Dendritic cell treated with granulocyte-macrophage colony-stimulating factor and Interleukin-4, amounts not matched to agents 40 ng/mL and 50 ng/mL, for 4 days (primary cell): ENCODE measurements at regions not wholly inside any gene's neighbourhood (a gene's known extent, or its start where the extent isn't known, plus 50 kb on each side); places are given as distances from the start of the nearest gene placed in this dataset.

Source experiments
- H3K27ac Mint-ChIP-seq: one replicate; pipeline ENCODE4 v1.8.0; 2022; ENCODE audit warnings: mild to moderate bottlenecking, mixed read lengths
- H3K27me3 Mint-ChIP-seq: one replicate; pipeline ENCODE4 v1.8.0; 2022; ENCODE audit warnings: mild to moderate bottlenecking, mixed read lengths
- H3K36me3 Mint-ChIP-seq: one replicate; pipeline ENCODE4 v1.8.0; 2022; ENCODE audit warnings: low read depth, mixed read lengths
- H3K4me1 Mint-ChIP-seq: one replicate; pipeline ENCODE4 v1.8.0; 2022; ENCODE audit warnings: low read depth, mixed read lengths
- H3K4me3 Mint-ChIP-seq: one replicate; pipeline ENCODE4 v1.8.0; 2022; ENCODE audit warnings: mild to moderate bottlenecking, moderate library complexity, mixed read lengths
- H3K9me3 Mint-ChIP-seq: one replicate; pipeline ENCODE4 v1.8.0; 2022; ENCODE audit warnings: mixed read lengths
- intact Hi-C: fragments of 100-400 bp; cut with micrococcal nuclease; formaldehyde crosslinking; loops from one replicate; pipeline ENCODE4 v1.15.0; 2022

- Mint-ChIP-seq H3K4me1 (peaks cover 22% of the 10 kb centered on the region), H3K27me3 (peaks cover 16% of the 10 kb centered on the region), H3K4me3 (no peak overlapping the region), H3K36me3 (no peaks in the 10 kb centered on the region), H3K9me3 (no peaks in the 10 kb centered on the region), H3K27ac (no peak overlapping the region)
- intact Hi-C loops, result loop anchor here (10.0 kb wide), 2 partner anchors 261 to 541 kb away; no protein-coding TSS in a partner anchor
These were observed 293.2 kb downstream of the ETS1 start for GRCh38 chr11:128294001-128294670.

DNA sequence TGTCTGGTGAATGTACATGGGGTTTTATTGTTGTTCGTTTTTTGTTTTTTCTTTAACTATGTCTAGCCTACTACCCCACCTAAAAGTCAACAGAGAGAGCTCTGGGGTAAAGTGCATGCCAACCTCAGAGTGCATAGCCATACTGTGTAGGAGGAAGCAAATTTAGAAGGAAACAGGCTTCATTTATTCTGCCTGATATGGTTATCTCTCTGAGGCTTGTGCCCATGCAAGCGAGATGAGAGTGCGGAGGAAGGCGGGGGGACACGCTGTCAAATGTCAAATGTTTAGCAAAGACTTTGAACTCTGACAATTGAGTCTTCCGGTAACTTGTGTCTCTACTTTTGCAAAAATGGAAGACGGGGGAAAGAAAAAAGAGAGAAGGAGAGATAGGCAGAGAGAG, 295.5 kb downstream of the ETS1 start:
- Mint-ChIP-seq H3K27me3 (peaks cover 21% of the 10 kb centered on the region), H3K27ac (no peak overlapping the region)

DNA sequence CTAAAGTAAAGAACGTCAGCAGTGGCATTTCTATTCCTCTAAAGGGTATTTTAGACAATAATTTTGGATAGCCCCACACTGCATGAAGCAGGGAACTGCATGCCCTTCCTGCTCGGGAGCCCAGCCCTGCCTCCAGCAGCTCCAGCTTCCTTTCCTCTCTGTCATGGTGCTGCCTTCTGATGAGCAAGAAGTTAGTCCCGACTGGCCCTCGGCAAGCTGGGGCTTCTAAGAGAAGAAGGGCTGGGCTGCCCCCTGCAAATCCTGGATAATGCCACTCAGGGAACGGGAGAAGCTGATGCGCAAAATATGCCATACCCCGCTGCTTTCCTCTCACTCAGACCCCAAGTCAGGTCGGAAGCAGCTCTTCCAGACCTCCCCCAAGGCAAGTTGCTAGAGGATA, 296.4 kb downstream of the ETS1 start:
- Mint-ChIP-seq H3K27ac (no peak overlapping the region), H3K4me3 (no peak overlapping the region), H3K27me3 (peaks cover 21% of the 10 kb centered on the region), H3K9me3 (no peaks in the 10 kb centered on the region), H3K36me3 (no peaks in the 10 kb centered on the region), H3K4me1 (peaks cover 22% of the 10 kb centered on the region)
- intact Hi-C loops, result loop anchor here (10.0 kb wide), 2 partner anchors 264 to 544 kb away; no protein-coding TSS in a partner anchor

More for the DNA sequence above, 295.5 kb downstream of the ETS1 start:
- Mint-ChIP-seq H3K4me3 (no peak overlapping the region), H3K4me1 (peaks cover 22% of the 10 kb centered on the region), H3K9me3 (no peaks in the 10 kb centered on the region), H3K36me3 (no peaks in the 10 kb centered on the region)
- intact Hi-C loops, result loop anchor here (10.0 kb wide), 2 partner anchors 263 to 543 kb away; no protein-coding TSS in a partner anchor

DNA sequence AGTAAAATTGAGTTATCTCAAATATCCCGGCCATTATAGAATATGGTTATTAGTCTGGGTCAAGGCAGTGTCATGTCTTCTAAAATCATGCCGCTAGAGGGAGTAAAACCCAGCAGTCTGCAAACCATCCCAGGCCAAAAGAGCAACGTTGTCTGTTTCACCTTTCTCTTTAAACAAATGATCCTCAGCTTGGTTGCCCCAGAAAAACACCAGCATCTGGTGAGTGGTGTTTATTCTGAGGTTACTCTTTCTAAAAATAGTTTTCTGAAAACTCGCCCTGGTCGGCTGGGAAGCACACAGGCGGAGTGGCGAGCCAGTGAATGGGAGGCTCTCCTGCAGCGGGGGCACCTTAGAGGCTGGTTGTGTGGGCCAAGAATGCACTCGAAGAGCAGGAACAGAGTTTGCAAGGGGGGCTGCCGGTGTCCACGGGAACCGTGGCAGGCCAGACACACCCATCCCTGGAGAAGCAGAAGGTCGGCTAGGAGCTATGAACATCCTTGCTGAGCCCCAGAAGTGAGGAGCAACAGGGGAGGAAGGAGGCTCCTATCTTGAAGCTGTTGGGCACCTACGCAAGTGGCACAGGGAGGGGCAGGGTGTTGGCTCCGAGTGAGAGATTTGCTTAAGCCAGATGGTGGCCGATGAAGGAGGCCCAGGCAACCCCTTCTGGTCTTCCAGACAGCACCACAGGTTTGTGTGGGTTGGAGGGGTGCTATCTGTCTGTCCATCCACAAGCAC, 297.1 kb downstream of the ETS1 start:
- H3K4me3 Mint-ChIP-seq, result no peak overlapping the region
- intact Hi-C loops, result loop anchor here (1.0 to 10.0 kb wide), 3 partner anchors 265 to 545 kb away; no protein-coding TSS in a partner anchor
- H3K27me3 Mint-ChIP-seq, result peaks cover 21% of the 10 kb centered on the region
- peaks cover 22% of the 10 kb centered on the region for H3K4me1 Mint-ChIP-seq
- H3K36me3 Mint-ChIP-seq, result no peaks in the 10 kb centered on the region
- no peak overlapping the region for H3K27ac Mint-ChIP-seq
- no peaks in the 10 kb centered on the region for H3K9me3 Mint-ChIP-seq

GRCh38 chr11:128289048-128289447, 298.3 kb downstream of the ETS1 start:
- intact Hi-C loops, result loop anchor here (1.0 to 5.0 kb wide), 2 partner anchors 117 to 468 kb away; no protein-coding TSS in a partner anchor
- Mint-ChIP-seq H3K36me3 (no peaks in the 10 kb centered on the region), H3K9me3 (no peaks in the 10 kb centered on the region), H3K4me1 (peaks cover 12% of the 10 kb centered on the region), H3K4me3 (no peak overlapping the region), H3K27me3 (peaks cover 19% of the 10 kb centered on the region), H3K27ac (no peak overlapping the region)

DNA sequence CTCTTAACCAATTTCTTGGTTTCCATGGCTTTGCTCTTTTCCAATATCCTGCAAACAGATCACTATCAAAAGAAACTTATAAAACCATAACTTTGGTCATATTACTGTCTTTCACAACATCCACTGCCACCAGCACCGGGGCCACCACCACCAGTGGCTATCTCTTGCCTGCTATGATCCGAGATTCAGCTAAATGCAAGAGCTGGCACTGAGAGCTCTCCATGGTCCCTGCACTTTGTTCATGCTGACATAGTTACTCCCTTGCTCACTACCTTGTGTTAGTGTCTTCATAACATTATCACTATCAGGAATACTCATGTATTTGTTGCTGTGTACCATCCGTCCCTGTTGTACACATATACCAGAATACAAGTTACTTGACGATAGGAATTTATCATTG, 299.0 kb downstream of the ETS1 start:
- H3K36me3 Mint-ChIP-seq, result no peaks in the 10 kb centered on the region
- peaks cover 12% of the 10 kb centered on the region for H3K4me1 Mint-ChIP-seq
- H3K9me3 Mint-ChIP-seq, result no peaks in the 10 kb centered on the region
- intact Hi-C loops, result loop anchor here (5.0 kb wide), 1 partner anchor 469 kb away; no protein-coding TSS in a partner anchor
- peaks cover 18% of the 10 kb centered on the region for H3K27me3 Mint-ChIP-seq
- no peak overlapping the region for H3K4me3 Mint-ChIP-seq
- H3K27ac Mint-ChIP-seq, result no peak overlapping the region

DNA sequence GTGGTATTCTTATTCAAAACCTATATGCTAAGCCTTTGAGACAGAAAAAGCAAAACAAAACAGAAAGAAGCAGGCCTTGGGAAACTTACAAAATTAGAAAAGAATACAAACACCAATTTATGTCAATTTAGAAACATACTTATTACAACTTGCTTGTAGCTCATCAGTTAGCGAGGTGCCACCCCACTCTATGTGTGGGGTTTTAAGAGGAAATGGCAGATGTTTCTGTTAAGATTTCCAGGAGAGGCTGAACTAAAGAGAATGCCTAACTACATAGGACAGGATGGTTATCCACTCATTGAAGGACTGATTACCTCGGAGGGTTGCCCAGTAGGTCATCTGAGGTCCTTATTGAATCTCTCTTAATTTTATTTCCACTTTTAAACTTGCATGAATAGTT, 302.0 kb downstream of the ETS1 start:
- H3K9me3 Mint-ChIP-seq, result no peaks in the 10 kb centered on the region
- no peak overlapping the region for H3K27ac Mint-ChIP-seq
- H3K4me1 Mint-ChIP-seq, result peaks cover 4% of the 10 kb centered on the region
- peaks cover 6% of the 10 kb centered on the region for H3K27me3 Mint-ChIP-seq
- no peaks in the 10 kb centered on the region for H3K36me3 Mint-ChIP-seq
- intact Hi-C loops, result loop anchor here (5.0 kb wide), 1 partner anchor 472 kb away; no protein-coding TSS in a partner anchor
- H3K4me3 Mint-ChIP-seq, result no peak overlapping the region

GRCh38 chr11:128284634-128285033, 302.7 kb downstream of the ETS1 start:
- H3K9me3 Mint-ChIP-seq, result no peaks in the 10 kb centered on the region
- peaks cover 5% of the 10 kb centered on the region for H3K27me3 Mint-ChIP-seq
- intact Hi-C loops, result loop anchor here (5.0 kb wide), 1 partner anchor 473 kb away; no protein-coding TSS in a partner anchor
- H3K36me3 Mint-ChIP-seq, result no peaks in the 10 kb centered on the region
- no peaks in the 10 kb centered on the region for H3K4me1 Mint-ChIP-seq
- H3K27ac Mint-ChIP-seq, result no peak overlapping the region
- no peak overlapping the region for H3K4me3 Mint-ChIP-seq

DNA sequence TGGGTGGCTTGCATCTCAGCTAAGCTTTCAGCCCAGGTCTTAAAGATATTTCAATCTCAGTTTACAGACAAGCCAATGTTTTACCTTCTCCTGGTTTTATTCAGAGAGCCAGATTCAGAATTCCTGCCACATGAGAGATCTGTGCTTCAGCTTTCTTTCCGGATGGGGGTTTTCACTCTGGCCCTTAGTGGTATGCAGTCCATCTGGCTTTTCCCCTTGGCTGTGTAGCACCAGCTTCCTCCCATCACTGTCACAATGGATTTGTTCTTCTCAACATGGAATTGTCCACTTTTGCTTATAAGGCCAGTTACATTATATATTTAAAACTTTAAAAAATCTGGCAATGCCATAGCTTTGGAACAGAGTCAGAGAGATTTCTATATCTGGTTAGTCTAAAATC, 303.9 kb downstream of the ETS1 start:
- H3K4me1 Mint-ChIP-seq, result no peaks in the 10 kb centered on the region
- no peaks in the 10 kb centered on the region for H3K36me3 Mint-ChIP-seq
- peaks cover 5% of the 10 kb centered on the region for H3K27me3 Mint-ChIP-seq
- no peak overlapping the region for H3K4me3 Mint-ChIP-seq
- intact Hi-C loops, result no loop called here
- H3K9me3 Mint-ChIP-seq, result no peaks in the 10 kb centered on the region
- H3K27ac Mint-ChIP-seq, result no peak overlapping the region

DNA sequence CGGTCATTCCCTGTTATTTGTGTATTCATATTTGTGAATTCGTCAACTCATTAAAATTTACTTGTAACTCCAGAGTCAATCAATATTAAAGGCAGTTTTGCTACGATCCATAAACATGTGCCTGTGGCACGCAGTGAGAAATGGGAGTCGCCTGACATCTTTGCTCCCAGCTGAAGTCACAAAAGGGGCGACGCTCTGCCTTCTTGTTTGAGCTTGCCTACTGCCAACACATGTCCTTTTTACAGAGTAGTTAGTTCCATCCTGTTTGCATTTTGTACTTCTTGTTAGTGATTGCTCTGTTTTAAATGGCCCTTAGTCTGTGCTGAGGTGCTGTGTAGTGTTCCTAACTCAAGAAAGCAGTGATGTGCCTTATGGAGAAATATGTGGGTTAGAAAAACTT, 305.3 kb downstream of the ETS1 start:
- Mint-ChIP-seq H3K27ac (no peak overlapping the region), H3K36me3 (no peaks in the 10 kb centered on the region), H3K27me3 (peaks cover under 1% of the 10 kb centered on the region), H3K4me3 (no peak overlapping the region), H3K9me3 (no peaks in the 10 kb centered on the region), H3K4me1 (no peaks in the 10 kb centered on the region)
- intact Hi-C loops, result no loop called here

- Mint-ChIP-seq H3K4me3 (no peak overlapping the region), H3K27ac (no peak overlapping the region), H3K9me3 (peaks cover 6% of the 10 kb centered on the region), H3K36me3 (no peaks in the 10 kb centered on the region), H3K4me1 (peaks cover 4% of the 10 kb centered on the region), H3K27me3 (no peaks in the 10 kb centered on the region)
- intact Hi-C loops, result no loop called here
These were observed 307.5 kb downstream of the ETS1 start for GRCh38 chr11:128279866-128280265.

GRCh38 chr11:128273736-128274135, 313.6 kb downstream of the ETS1 start:
- Mint-ChIP-seq H3K27me3 (no peaks in the 10 kb centered on the region), H3K36me3 (no peaks in the 10 kb centered on the region), H3K27ac (peak overlapping the region; percentile 92), H3K9me3 (peaks cover 6% of the 10 kb centered on the region), H3K4me1 (peaks cover 53% of the 10 kb centered on the region), H3K4me3 (no peak overlapping the region)
- intact Hi-C loops, result loop anchor here (5.0 kb wide), 1 partner anchor 36 kb away; no protein-coding TSS in a partner anchor

DNA sequence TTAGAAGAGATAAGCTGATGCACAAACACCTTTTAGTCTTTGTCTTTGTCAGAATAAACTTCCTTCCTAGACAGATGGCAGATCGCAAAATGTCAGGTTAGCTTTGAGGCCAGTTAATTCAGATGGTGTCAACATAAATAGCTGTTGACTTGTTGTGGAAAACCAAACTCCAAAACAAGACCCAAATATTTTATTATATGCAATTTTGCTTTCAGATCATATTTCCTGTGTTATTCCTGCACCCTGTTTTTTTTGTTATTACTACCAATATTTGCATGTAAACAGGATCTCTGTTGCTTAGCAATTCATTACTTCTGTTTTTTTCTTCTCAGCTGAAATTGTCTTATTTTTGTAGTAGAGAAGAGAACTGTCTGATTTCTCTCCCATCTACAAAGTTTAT, 316.0 kb downstream of the ETS1 start:
- Mint-ChIP-seq H3K27ac (peak overlapping the region; percentile 92), H3K4me1 (peaks cover 53% of the 10 kb centered on the region), H3K9me3 (peaks cover 1% of the 10 kb centered on the region), H3K27me3 (no peaks in the 10 kb centered on the region), H3K36me3 (no peaks in the 10 kb centered on the region), H3K4me3 (no peak overlapping the region)
- intact Hi-C loops, result loop anchor here (5.0 kb wide), 1 partner anchor 34 kb away; no protein-coding TSS in a partner anchor

DNA sequence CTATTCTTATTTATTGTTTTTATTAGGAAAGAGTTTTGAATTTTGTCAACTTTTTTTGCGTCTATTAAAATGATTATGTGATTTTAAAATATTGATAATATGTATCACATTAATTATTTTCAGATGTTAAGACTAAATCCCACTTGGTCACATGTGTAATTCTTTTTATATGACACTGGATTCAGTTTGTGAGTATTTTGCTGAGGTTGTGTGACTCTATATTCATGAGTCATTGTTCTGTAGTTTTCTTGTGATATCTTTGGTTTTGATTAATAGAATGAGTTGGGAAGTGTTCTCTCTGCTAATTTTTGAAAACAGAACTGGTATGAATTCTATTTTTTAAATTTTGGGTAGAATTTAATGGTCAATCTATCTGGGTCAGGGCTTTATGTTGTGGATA, 317.9 kb downstream of the ETS1 start:
- Mint-ChIP-seq H3K4me3 (no peak overlapping the region), H3K36me3 (no peaks in the 10 kb centered on the region), H3K4me1 (peaks cover 46% of the 10 kb centered on the region), H3K9me3 (no peaks in the 10 kb centered on the region), H3K27ac (peak overlapping the region; percentile 92), H3K27me3 (no peaks in the 10 kb centered on the region)
- intact Hi-C loops, result no loop called here
